ENCODE measurements at regions not wholly inside any gene's neighbourhood (a gene's known extent, or its start where the extent isn't known, plus 50 kb on each side); places are given as distances from the start of the nearest gene placed in this dataset.

DNA sequence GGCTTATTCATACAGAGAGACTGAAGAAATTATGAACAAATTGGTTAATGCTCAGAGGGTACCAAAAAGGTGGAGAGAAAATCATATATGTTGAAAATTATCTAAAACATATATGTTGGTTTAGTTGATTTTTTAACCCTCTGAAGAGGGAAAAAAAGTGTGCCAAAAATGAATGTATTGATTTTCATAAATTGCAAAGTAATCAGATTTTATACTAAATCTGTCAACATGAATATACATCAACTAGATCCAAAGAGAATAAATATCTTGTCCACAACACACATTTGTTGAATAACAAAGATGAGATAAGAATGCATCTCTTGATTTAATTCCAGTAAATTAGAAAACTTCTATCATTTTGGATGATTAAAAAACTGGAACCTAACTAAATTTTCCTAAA, 125.3 kb upstream of the TACR3 start:
- TF ChIP-seq, protein P1, sequence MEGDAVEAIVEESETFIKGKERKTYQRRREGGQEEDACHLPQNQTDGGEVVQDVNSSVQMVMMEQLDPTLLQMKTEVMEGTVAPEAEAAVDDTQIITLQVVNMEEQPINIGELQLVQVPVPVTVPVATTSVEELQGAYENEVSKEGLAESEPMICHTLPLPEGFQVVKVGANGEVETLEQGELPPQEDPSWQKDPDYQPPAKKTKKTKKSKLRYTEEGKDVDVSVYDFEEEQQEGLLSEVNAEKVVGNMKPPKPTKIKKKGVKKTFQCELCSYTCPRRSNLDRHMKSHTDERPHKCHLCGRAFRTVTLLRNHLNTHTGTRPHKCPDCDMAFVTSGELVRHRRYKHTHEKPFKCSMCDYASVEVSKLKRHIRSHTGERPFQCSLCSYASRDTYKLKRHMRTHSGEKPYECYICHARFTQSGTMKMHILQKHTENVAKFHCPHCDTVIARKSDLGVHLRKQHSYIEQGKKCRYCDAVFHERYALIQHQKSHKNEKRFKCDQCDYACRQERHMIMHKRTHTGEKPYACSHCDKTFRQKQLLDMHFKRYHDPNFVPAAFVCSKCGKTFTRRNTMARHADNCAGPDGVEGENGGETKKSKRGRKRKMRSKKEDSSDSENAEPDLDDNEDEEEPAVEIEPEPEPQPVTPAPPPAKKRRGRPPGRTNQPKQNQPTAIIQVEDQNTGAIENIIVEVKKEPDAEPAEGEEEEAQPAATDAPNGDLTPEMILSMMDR (IDR thresholded peaks at IDR 0.05; ENCODE audit: insufficient read depth, low read depth, low read length), result no peak
- no peak for TF ChIP-seq EZH2 (IDR thresholded peaks at IDR 0.05; ENCODE audit: insufficient read depth, low read length)
